Tibial artery (tissue), 4 donors: ENCODE measurements at regions not wholly inside any gene's neighbourhood (a gene's known extent, or its start where the extent isn't known, plus 50 kb on each side); places are given as distances from the start of the nearest gene placed in this dataset.
A peak's percentile ranks its signal among the peaks of the same experiment; 100 is the strongest.

Experiments used
- DNase-seq, 2 donors: peaks; one replicate each; pipeline ENCODE4 v3.0.0-alpha.2; 2019
- H3K27ac ChIP-seq, 2 donors: fragments of 200-600 bp; sonication (generic) in 1 of 2; 1 replicate in 1 of 2; 2 replicates in 1 of 2; pipeline ENCODE4 v1.5.1; 2018 to 2019; ENCODE audit warnings: mild to moderate bottlenecking in 1 of 2
- H3K27me3 ChIP-seq, 2 donors: fragments of 200-600 bp; sonication (generic) in 1 of 2; one replicate each; pipeline versions ENCODE4 v1.5.1 to v1.6.0; 2016 to 2019
- H3K36me3 ChIP-seq, 3 donors: fragments of 200-600 bp; sonication (generic) in 2 of 3; one replicate each; pipeline ENCODE4 v1.5.1; 2016 to 2019; ENCODE audit warnings: mild to moderate bottlenecking in 2 of 3
- H3K4me1 ChIP-seq, 4 donors: fragments of 200-600 bp; sonication (generic) in 2 of 4; 1 replicate in 3 of 4; 2 replicates in 1 of 4; pipeline ENCODE4 v1.5.1; 2016 to 2019
- H3K4me3 ChIP-seq, 2 donors: fragments of 200-600 bp; sonication (generic) in 1 of 2; 1 replicate in 1 of 2; 2 replicates in 1 of 2; pipeline ENCODE4 v1.5.1; 2018 to 2019; ENCODE audit warnings: mild to moderate bottlenecking in 2 of 2
- H3K9me3 ChIP-seq, 3 donors: fragments of 200-600 bp; sonication (generic) in 1 of 3; one replicate each; pipeline ENCODE4 v1.5.1; 2016 to 2019
- intact Hi-C: fragments of 100-400 bp; cut with DNase I; formaldehyde crosslinking; loops from one replicate; pipeline ENCODE4 v1.15.0; 2023; ENCODE audit warnings: low total_unique reads
- TF ChIP-seq, protein P1 (sequence below), 2 experiments: fragments of 200-600 bp in 1 of 2; fragments of 450-650 bp in 1 of 2; IDR thresholded peaks; one replicate each; pipeline ENCODE4 v1.5.1; 2017 to 2019; ENCODE audit warnings: antibody characterized with exemption in 2 of 2, mild to moderate bottlenecking in 1 of 2, moderate library complexity in 1 of 2

DNA sequence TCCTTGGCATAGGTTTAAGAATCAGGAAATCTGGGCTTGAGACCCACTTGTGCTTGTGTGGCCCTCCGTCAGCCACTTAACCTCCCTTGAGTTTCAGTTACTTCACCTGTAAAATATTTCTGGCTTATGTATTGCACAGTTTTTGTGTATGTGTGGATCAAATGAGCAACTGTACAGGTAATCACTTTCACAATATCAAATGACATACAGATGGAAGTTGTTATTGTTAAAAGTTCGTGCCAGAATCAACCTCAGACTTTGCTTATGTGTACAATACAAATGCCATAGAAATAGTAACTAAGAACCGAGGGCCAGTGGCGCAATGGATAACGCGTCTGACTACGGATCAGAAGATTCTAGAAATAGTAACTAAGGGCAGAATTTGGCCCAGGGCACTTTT is 65.6 kb upstream of the KIF13A start:
- Histone ChIP-seq H3K27ac (peak overlapping the region; percentile 46 to 57), H3K36me3 (no peaks in the 10 kb centered on the region), H3K4me1 (peaks cover 0 to 7% (median 3%) of the 10 kb centered on the region in 4 donors), H3K4me3 (peak overlapping the region; percentile 14 to 29), H3K9me3 (no peaks in the 10 kb centered on the region), H3K27me3 (no peaks in the 10 kb centered on the region)
- TF ChIP-seq, protein P1, sequence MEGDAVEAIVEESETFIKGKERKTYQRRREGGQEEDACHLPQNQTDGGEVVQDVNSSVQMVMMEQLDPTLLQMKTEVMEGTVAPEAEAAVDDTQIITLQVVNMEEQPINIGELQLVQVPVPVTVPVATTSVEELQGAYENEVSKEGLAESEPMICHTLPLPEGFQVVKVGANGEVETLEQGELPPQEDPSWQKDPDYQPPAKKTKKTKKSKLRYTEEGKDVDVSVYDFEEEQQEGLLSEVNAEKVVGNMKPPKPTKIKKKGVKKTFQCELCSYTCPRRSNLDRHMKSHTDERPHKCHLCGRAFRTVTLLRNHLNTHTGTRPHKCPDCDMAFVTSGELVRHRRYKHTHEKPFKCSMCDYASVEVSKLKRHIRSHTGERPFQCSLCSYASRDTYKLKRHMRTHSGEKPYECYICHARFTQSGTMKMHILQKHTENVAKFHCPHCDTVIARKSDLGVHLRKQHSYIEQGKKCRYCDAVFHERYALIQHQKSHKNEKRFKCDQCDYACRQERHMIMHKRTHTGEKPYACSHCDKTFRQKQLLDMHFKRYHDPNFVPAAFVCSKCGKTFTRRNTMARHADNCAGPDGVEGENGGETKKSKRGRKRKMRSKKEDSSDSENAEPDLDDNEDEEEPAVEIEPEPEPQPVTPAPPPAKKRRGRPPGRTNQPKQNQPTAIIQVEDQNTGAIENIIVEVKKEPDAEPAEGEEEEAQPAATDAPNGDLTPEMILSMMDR (IDR thresholded peaks at IDR 0.05), result no peak
- peak in 1 of 2 donors; percentile 49 for DNase-seq
- intact Hi-C loops, result no loop called here

DNA sequence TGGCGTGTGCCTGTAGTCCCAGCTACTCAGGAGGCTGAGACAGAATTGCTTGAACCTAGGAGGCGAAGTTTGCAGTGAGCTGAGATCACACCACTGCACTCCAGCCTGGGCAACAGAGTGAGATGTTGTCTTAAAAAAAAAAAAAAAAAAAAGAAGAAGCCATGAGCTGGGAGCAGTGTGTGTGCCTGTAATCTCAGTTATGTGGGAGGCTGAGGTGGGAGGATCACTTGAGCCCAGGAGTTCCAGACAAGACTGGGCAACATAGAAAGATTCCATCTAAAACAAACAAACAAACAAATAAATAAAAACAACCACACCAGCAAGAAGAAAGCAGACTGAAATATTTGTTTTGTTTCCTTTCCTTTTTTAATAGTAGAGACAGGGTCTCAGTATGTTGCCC is 62.2 kb upstream of the KIF13A start:
- Histone ChIP-seq H3K27me3 (no peaks in the 10 kb centered on the region), H3K36me3 (no peaks in the 10 kb centered on the region), H3K9me3 (no peaks in the 10 kb centered on the region), H3K4me1 (peaks cover 0 to 24% (median 4%) of the 10 kb centered on the region in 4 donors), H3K27ac (no peak overlapping the region), H3K4me3 (no peak overlapping the region)
- intact Hi-C loops, result no loop called here
- TF ChIP-seq, protein P1 (IDR thresholded peaks at IDR 0.05), result no peak
- DNase-seq, result no peak

DNA sequence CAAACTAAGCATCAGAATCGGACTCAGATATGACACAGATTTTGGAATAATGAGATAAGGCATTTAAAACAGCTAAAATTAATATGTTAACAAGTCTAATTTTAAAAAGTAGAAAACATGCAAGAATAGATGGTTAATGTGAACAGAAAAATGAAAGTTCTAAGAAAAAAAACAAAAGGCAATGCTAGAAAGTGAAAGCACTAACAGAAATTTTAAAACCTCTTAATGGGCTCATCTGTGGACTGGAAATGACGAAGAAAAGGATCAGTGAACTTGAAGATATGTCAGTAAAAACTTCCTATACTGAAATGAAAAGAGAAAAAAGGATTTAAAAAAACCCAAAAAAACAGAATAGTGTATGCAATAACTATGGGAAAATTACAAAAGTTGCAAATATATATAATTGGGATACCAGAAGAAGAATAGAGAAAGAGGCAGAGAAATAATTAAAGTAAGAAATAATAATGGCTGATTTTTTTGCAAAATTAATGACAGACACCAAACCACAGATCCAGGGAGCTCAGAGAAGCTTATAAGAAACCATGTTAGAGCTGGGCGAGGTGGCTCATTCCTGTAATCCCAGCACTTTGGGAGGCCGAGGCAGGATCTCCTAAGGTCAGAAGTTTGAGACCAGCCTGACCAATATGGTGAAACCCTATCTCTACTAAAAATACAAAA is 61.7 kb upstream of the KIF13A start:
- Histone ChIP-seq H3K4me3 (no peak overlapping the region), H3K27ac (no peak overlapping the region), H3K36me3 (no peaks in the 10 kb centered on the region), H3K9me3 (no peaks in the 10 kb centered on the region), H3K4me1 (peaks cover 0 to 29% (median 7%) of the 10 kb centered on the region in 4 donors), H3K27me3 (no peaks in the 10 kb centered on the region)
- TF ChIP-seq, protein P1 (IDR thresholded peaks at IDR 0.05), result no peak
- DNase-seq, result no peak
- intact Hi-C loops, result no loop called here

DNA sequence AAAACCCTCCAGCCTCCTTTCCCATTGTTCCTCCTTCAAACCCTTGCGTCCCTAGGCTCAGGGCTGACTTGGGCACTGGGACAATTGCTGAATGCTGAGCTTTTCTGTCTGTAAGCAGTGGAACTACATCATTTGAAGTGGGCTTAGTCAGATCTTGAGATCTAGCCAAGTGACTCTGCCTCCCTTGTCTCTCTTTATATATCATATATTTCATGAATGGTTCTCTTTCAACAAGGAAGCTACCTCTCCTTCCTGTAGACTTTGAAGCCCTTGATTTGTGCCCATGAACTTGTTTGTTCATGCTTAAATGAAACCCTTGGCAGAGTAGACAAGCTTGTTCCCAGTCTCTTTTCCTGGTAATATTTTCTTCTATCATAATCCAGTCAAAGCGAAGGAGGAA is 60.0 kb upstream of the KIF13A start:
- no peak for DNase-seq
- Histone ChIP-seq H3K4me3 (no peak overlapping the region), H3K36me3 (no peaks in the 10 kb centered on the region), H3K9me3 (no peaks in the 10 kb centered on the region), H3K27ac (peak overlapping the region; percentile 11 to 18), H3K27me3 (no peaks in the 10 kb centered on the region), H3K4me1 (peaks cover 0 to 39% (median 16%) of the 10 kb centered on the region in 4 donors)
- intact Hi-C loops, result no loop called here
- TF ChIP-seq, protein P1 (IDR thresholded peaks at IDR 0.05), result no peak

DNA sequence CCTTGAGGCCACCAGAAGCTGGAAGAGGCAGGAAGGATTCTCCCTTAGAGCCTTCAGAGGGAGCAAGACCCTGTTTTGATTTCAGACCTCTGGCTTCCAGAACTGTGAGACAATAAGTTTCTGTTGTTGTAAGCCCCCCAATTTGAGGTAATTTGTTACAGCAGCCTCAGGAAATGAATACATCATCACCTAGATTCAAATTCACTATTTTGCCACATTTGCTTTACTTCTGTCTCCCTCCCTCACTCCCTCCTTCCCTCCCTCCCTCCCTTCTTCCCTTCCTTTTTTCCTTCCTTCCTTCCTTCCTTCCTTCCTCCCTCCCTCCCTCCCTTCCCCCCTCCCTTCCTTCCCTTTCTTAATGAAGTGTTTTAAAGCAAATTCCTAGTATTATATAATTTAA is 58.1 kb upstream of the KIF13A start:
- Histone ChIP-seq H3K9me3 (no peaks in the 10 kb centered on the region), H3K4me1 (peaks cover 0 to 57% (median 24%) of the 10 kb centered on the region in 4 donors), H3K27ac (no peak overlapping the region), H3K36me3 (no peaks in the 10 kb centered on the region), H3K4me3 (no peak overlapping the region), H3K27me3 (no peaks in the 10 kb centered on the region)
- DNase-seq, result no peak
- TF ChIP-seq, protein P1 (IDR thresholded peaks at IDR 0.05), result no peak
- intact Hi-C loops, result no loop called here
